ENCODE measurements at regions not wholly inside any gene's neighbourhood (a gene's known extent, or its start where the extent isn't known, plus 50 kb on each side); places are given as distances from the start of the nearest gene placed in this dataset.
"Not testable (repeated sequence)": the region's sequence is repeated elsewhere in the genome, so short reads cannot be mapped to it uniquely, and the experiment has no call there.

DNA sequence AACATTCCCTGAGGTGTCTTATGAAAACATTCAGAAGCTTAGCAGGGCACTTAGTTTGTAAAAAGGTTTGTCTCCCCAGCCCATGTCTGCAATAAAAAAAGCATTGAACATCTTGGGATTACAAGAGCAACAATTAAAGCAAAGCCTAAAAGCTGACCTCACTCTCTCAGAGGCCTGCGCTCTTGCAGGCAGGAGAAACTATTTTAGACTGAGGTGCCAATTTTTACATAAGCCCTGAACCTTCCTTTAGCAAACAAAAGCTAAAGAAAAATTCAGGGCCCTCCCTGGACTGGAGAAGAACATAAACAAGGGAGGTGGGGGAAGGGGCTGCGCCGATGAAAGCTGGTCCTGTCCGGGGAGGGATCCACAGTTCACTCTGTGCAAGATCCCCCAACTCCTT is 312.7 kb upstream of the RNF32 start:
- peak; percentile 2 for DNase-seq (ENCODE audit: extremely low read depth, low read depth)

DNA sequence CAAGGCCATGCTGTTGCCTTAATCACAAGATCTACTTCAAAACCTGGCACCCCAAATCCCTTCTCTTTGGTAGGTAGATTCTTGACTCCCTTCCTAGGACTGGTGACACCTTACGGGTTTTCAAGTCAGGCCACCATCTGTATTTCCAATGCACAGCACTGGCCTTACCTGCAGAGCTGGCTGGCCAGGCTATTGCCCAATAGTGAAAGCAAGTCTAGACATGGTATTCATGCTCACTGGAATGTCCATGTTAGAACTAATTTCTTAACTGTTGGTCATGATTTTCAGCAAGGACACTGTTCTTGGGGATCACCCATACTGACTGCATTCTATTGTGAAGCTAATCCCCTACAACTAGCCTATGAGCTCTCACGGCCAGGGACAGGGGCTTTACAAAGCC is 313.1 kb upstream of the RNF32 start:
- no peak for DNase-seq (ENCODE audit: extremely low read depth, low read depth)

DNA sequence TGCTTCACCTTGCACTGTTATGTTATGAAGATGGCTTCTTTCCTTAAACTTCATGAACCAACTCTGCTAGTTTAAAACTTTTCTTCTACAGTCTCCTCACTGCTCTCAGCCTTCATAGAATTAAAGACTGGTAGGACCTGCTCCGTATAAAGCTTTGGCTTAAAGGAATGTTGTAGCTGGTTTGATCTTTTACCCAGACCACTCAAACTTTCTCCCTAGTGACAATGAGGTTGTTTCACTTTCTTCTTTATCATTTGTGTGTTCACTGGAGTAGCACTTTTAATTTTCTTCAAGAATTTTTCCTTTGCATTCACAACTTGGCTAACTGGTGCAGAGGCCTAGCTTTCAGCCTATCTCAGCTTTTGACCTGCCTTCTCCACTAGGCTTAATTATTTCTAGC is 316.4 kb upstream of the RNF32 start:
- DNase-seq (ENCODE audit: extremely low read depth, low read depth): no peak

DNA sequence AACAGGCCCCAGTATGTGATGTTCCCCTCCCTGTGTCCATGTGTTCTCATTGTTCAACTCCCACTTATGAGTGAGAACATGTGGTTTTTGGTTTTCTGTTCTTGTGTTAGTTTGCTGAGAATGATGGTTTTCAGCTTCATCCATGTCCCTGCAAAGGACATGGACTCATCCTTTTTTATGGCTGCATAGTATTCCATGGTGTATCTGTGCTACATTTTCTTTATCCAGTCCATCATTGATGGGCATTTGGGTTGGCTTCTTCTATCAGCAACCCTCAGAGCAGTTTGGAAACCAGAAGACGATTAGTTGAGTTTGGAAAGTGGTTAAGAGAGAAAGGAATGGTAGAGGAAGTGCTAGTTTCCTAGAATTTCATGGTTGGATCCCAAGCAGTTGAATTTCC is 319.1 kb upstream of the RNF32 start:
- not testable (repeated sequence) for DNase-seq (ENCODE audit: extremely low read depth, low read depth)

- no peak for DNase-seq (ENCODE audit: extremely low read depth, low read depth)
Observed at GRCh38 chr7:156318926-156319325, 321.6 kb upstream of the RNF32 start.

DNA sequence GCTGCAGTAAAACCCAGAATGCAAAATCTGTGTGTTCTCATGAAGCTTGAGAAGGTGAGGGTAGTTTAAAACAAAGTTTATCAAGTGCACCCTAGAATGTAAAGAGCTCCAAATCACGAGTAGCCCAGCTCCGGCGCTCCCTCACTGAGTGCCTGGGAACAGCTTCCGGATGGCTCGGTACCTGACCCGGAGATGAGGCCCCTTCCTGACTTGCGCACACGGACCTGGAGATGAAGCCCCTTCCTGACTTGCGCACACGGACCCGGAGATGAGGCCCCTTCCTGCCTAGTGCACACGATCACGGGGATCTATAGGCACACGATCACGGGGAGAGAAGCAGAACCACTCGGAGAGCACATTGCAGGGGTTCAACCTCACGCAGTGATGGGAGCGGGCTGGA is 322.1 kb upstream of the RNF32 start:
- DNase-seq (ENCODE audit: extremely low read depth, low read depth): no peak

GRCh38 chr7:156309016-156309620 is 331.5 kb upstream of the RNF32 start:
- no peak for DNase-seq (ENCODE audit: extremely low read depth, low read depth)

- no peak for DNase-seq (ENCODE audit: extremely low read depth, low read depth)
Observed at GRCh38 chr7:156307193-156307592, 333.4 kb upstream of the RNF32 start.

- DNase-seq (ENCODE audit: extremely low read depth, low read depth): no peak
Observed at GRCh38 chr7:156305351-156305750, 335.2 kb upstream of the RNF32 start.

- no peak for DNase-seq (ENCODE audit: extremely low read depth, low read depth)
Observed at GRCh38 chr7:156282816-156283215, 357.8 kb upstream of the RNF32 start.

- no peak for DNase-seq (ENCODE audit: extremely low read depth, low read depth)
Observed at GRCh38 chr7:156279635-156280034, 360.9 kb upstream of the RNF32 start.

GRCh38 chr7:156275292-156275691 is 365.3 kb upstream of the RNF32 start:
- no peak for DNase-seq (ENCODE audit: extremely low read depth, low read depth)

GRCh38 chr7:156274557-156274956 is 366.0 kb upstream of the RNF32 start:
- DNase-seq (ENCODE audit: extremely low read depth, low read depth): no peak

- DNase-seq (ENCODE audit: extremely low read depth, low read depth): no peak
Observed at GRCh38 chr7:156261581-156261980, 379.0 kb upstream of the RNF32 start.

DNA sequence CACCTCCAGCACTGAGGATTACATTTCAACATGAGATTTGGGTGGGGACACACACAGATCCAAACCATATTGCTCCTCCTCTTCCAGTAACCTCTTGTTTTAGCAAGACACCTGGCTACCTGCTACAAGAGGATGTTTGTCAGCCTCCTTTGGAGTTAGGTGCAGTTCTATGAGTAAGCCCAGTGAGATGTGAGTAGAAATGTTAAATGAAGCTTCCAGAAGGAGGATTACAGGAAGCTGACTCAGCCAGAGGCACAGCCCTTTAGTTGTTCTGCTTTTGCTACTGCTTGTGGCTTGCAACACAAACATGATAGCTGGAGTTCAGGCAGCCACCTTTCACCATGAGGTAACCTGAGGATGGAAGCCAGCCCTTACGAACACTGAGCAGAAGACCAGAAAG is 382.7 kb upstream of the RNF32 start:
- no peak for DNase-seq (ENCODE audit: extremely low read depth, low read depth)

GRCh38 chr7:156255635-156256034 is 384.9 kb upstream of the RNF32 start:
- no peak for DNase-seq (ENCODE audit: extremely low read depth, low read depth)

DNA sequence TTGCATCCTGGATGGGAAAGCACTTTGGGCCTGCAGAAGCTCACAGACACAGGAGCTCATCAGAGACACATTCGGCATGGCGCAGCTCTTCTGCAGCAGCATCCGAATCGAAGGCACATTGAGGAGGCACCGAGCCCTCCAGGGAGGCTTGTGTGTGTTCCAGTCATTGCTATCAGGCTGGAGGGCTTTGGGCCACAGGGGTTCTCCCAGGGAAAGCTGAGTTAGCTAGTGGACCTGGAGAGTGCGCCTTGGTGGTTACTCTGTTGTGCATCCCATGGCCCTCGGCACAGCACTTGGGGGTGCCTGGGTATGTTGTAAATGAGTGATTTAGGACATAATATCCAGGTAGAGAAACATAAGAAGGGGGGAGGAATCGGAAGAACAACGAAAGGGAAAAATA is 388.7 kb upstream of the RNF32 start:
- no peak for DNase-seq (ENCODE audit: extremely low read depth, low read depth)

DNA sequence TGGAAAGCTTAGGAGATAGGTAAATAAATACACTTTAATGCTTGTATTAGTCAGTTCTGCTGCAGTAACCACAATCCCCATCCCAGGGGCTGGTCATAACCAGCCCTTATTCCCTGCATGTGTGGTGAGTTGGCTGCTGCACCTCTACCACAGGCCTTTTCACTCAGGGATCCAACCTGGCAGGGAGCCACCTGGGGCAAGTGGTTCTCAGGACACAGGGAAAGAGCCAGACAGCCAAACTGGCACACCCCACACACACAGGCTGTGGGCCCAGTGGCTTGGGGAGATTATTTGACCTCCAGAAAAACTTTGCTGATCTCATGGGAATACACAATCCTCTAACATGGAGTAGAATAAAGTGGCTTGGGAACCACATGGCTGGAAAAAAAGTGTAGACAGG is 400.0 kb upstream of the RNF32 start:
- DNase-seq (ENCODE audit: extremely low read depth, low read depth): no peak

- no peak for DNase-seq (ENCODE audit: extremely low read depth, low read depth)
Observed at GRCh38 chr7:156238366-156239133, 402.0 kb upstream of the RNF32 start.

- DNase-seq (ENCODE audit: extremely low read depth, low read depth): no peak
Observed at GRCh38 chr7:156237614-156238013, 403.0 kb upstream of the RNF32 start.

DNA sequence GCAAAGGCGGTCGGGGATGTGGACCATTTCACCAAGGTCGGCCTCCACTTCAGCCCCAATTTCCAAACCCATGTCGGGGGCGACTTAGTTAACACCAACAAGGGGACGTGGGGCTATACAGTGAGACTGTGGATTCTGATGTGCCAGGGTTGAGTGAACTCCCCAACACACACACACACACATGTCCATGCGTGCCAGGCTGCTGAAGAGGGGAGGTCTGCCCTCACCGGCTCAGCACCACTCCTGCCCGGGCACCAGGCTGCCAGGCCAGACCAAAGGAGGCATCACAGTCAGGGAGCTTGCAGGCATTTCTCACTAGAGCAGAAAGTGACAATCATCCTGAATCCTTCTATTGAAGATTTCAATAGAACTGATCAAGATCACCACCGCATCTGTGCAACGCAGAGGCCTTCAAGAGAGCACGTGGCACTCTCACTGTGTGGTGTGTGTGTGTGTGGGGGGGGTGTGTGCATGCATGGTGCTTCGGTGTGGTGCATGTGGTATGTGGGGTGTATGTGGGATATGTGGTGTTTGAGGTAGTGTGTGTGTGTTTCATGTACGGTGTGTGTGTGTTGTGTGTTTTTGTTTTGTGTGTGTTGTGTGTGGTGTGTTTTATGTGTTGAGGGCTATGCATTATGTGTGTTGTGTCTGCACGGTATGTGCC is 403.5 kb upstream of the RNF32 start:
- DNase-seq (ENCODE audit: extremely low read depth, low read depth): no peak
